ENCODE measurements at regions not wholly inside any gene's neighbourhood (a gene's known extent, or its start where the extent isn't known, plus 50 kb on each side); places are given as distances from the start of the nearest gene placed in this dataset.

GRCh38 chr10:33805831-33806230 lies 471.4 kb upstream of the NRP1 start:
- FAIRE-seq, result no peak
- no peaks in the 10 kb centered on the region for H3K36me3 ChIP-seq (ENCODE audit: control insufficient read depth in 2 of 4, insufficient read depth in 4 of 4, low read length in 3 of 4)
- no peak overlapping the region for H3K23ac ChIP-seq (ENCODE audit: insufficient read length)
- H2BK12ac ChIP-seq (ENCODE audit: low read depth, low read length), result no peak overlapping the region
- H3K27me3 ChIP-seq (replicated peaks in 1 of 4; ENCODE audit: control insufficient read depth in 3 of 4, extremely low read depth in 1 of 4, insufficient read depth in 3 of 4, low read length in 3 of 4), result no peaks in the 10 kb centered on the region
- H2BK120ac ChIP-seq (replicated peaks; ENCODE audit: low read depth, low read length), result no peak overlapping the region
- H2BK20ac ChIP-seq (ENCODE audit: low read length), result no peak overlapping the region
- ChIA-PET CTCF (ENCODE audit: partially characterized antibody) (no interaction called here), POLR2A (ENCODE audit: partially characterized antibody) (no interaction called here)
- no peak overlapping the region for H3K4ac ChIP-seq (replicated peaks; ENCODE audit: insufficient read length, low read depth, low read length)
- H3K79me2 ChIP-seq (ENCODE audit: control insufficient read depth in 1 of 2, insufficient read depth in 2 of 2, low read length in 2 of 2), result no peaks in the 10 kb centered on the region
- no peak overlapping the region for H4K91ac ChIP-seq (replicated peaks; ENCODE audit: insufficient read length, low read length)
- H3K56ac ChIP-seq (replicated peaks; ENCODE audit: insufficient read length, low read depth, low read length), result no peak overlapping the region
- H4K20me1 ChIP-seq (replicated peaks in 1 of 2; ENCODE audit: control insufficient read depth in 1 of 2, insufficient read depth in 2 of 2, low read length in 2 of 2), result no peaks in the 10 kb centered on the region
- whole genome bisulfite sequencing, 2 experiments (ENCODE audit: extremely low coverage in 1 of 2, insufficient coverage in 1 of 2, insufficient read length in 1 of 2, insufficient replicate concordance in 2 of 2, low coverage in 1 of 2, low lambda C conversion rate in 2 of 2, missing lambda C conversion rate in 1 of 2), result 94% methylated on average over 2 of the region's 2 CpGs; no CpG with 5 or more reads in 1 of the 2 experiments
- no peak overlapping the region for H3K14ac ChIP-seq (ENCODE audit: insufficient read length)
- no peak overlapping the region for H3K4me2 ChIP-seq (ENCODE audit: insufficient read depth in 1 of 2, low read depth in 2 of 2, low read length in 2 of 2)
- H2BK5ac ChIP-seq (ENCODE audit: low read depth, low read length), result no peak overlapping the region
- no peak overlapping the region for H3K9ac ChIP-seq (replicated peaks in 1 of 4; ENCODE audit: extremely low read depth in 1 of 4, low read depth in 3 of 4, low read length in 3 of 4)
- no peak overlapping the region for H2AK5ac ChIP-seq (ENCODE audit: low read depth, low read length)
- no peaks in the 10 kb centered on the region for H3K9me3 ChIP-seq (ENCODE audit: insufficient read depth in 2 of 2, low read depth in 1 of 2, low read length in 1 of 2)
- no peak overlapping the region for H3K18ac ChIP-seq (ENCODE audit: extremely low read depth, low read length)
- H2AFZ ChIP-seq (ENCODE audit: low read length), result no peak overlapping the region
- no peak overlapping the region for H4K5ac ChIP-seq (ENCODE audit: insufficient read length, low read depth, low read length)
- peaks cover 0 to 11% (median 3%) of the 10 kb centered on the region in 4 experiments; a peak in 2 of 7 replicates for H3K4me1 ChIP-seq (replicated peaks in 1 of 4; ENCODE audit: control insufficient read depth in 3 of 4, insufficient read depth in 4 of 4, low read length in 3 of 4)
- no peaks in the 10 kb centered on the region for H3K23me2 ChIP-seq (ENCODE audit: low read depth, low read length)
- no peak for DNase-seq (ENCODE audit: low read depth in 1 of 2, low spot score in 2 of 2)
- H3K4me3 ChIP-seq (ENCODE audit: extremely low read depth in 1 of 4, insufficient read depth in 2 of 4, low read depth in 3 of 4, low read length in 4 of 4), result no peak overlapping the region
- H4K8ac ChIP-seq (ENCODE audit: extremely low read depth, insufficient read depth, low read length), result no peak overlapping the region
- no peak overlapping the region for H2BK15ac ChIP-seq (ENCODE audit: low read length)
- H3K27ac ChIP-seq (ENCODE audit: low read depth, low read length), result no peak overlapping the region
- H3K79me1 ChIP-seq (ENCODE audit: low read depth, low read length), result no peaks in the 10 kb centered on the region
- TF ChIP-seq CBX8 (IDR thresholded peaks at IDR 0.05; ENCODE audit: borderline replicate concordance, low read depth, low read length) (no peak), FOSL1 (IDR thresholded peaks at IDR 0.05; ENCODE audit: insufficient read depth, low read depth, low read length) (no peak), GTF2F1 (IDR thresholded peaks at IDR 0.05; ENCODE audit: borderline replicate concordance, low read depth, low read length) (no peak), KDM1A (IDR thresholded peaks at IDR 0.05; ENCODE audit: borderline replicate concordance, low read length) (no peak), TAF1 (IDR thresholded peaks at IDR 0.05; ENCODE audit: low read depth, low read length) (no peak)

Data from H1 (cell line).